GM12892 (cell line): ENCODE measurements at regions not wholly inside any gene's neighbourhood (a gene's known extent, or its start where the extent isn't known, plus 50 kb on each side); places are given as distances from the start of the nearest gene placed in this dataset.

ENCODE experiments used
- POLR2A ChIP-seq: IDR thresholded peaks from 2 replicates; pipeline ENCODE4 v1.6.1; 2011; ENCODE audit warnings: low read depth, low read length, control low read depth
- POLR2AphosphoS5 ChIP-seq: IDR thresholded peaks from 2 replicates; pipeline ENCODE4 v1.6.1; 2011; ENCODE audit warnings: low read depth, low read length, control low read depth
- TAF1 ChIP-seq: IDR thresholded peaks from 2 replicates; pipeline ENCODE4 v1.6.1; 2011; ENCODE audit warnings: low read depth, mild to moderate bottlenecking, control low read depth, low read length, borderline replicate concordance

- TF ChIP-seq POLR2A (no peak), POLR2AphosphoS5 (no peak), TAF1 (no peak)
Observed at GRCh38 chr3:117880638-117881037, 1154.0 kb downstream of the IGSF11 start.
